Vagina (tissue), 2 donors: ENCODE measurements at regions not wholly inside any gene's neighbourhood (a gene's known extent, or its start where the extent isn't known, plus 50 kb on each side); places are given as distances from the start of the nearest gene placed in this dataset.

ENCODE experiments used
- DNase-seq, 2 donors: peaks; one replicate each; pipeline ENCODE4 v3.0.0-alpha.2; 2017; ENCODE audit errors: extremely low spot score in 2 of 2
- H3K27ac ChIP-seq: fragments of 200-600 bp; sonication (generic); one replicate; pipeline ENCODE4 v1.5.1; 2019
- H3K27me3 ChIP-seq: fragments of 200-600 bp; sonication (generic); one replicate; pipeline ENCODE4 v1.5.1; 2019
- H3K36me3 ChIP-seq, 2 donors: fragments of 200-600 bp; sonication (generic); one replicate each; pipeline ENCODE4 v1.5.1; 2017 to 2019
- H3K4me1 ChIP-seq: fragments of 200-600 bp; sonication (generic); one replicate; pipeline ENCODE4 v1.5.1; 2019
- H3K4me3 ChIP-seq, 2 donors: fragments of 200-600 bp; sonication (generic); 1 replicate in 1 of 2; 2 replicates in 1 of 2; pipeline ENCODE4 v1.5.1; 2016 to 2019
- H3K9me3 ChIP-seq: fragments of 200-600 bp; sonication (generic); one replicate; pipeline ENCODE4 v1.5.1; 2019
- POLR2A ChIP-seq, 2 donors: fragments of 450-650 bp; IDR thresholded peaks; one replicate each; pipeline ENCODE4 v1.6.1; 2017; ENCODE audit warnings: antibody characterized with exemption in 2 of 2, mild to moderate bottlenecking in 2 of 2, moderate library complexity in 2 of 2
- POLR2AphosphoS5 ChIP-seq, 2 donors: sonication (generic); formaldehyde crosslinking; IDR thresholded peaks; one replicate each; pipeline ENCODE4 v1.9.0; 2017; ENCODE audit warnings: antibody characterized with exemption in 2 of 2, mild to moderate bottlenecking in 2 of 2, low read depth in 1 of 2; ENCODE audit not compliant: insufficient read depth in 1 of 2
- intact Hi-C: fragments of 100-400 bp; cut with DNase I; formaldehyde crosslinking; loops from one replicate; pipeline ENCODE4 v1.15.1; 2023
- TF ChIP-seq, protein P1 (sequence below), 3 experiments: fragments of 450-650 bp in 2 of 3; fragments of 200-600 bp in 1 of 3; sonication (generic) in 1 of 3; IDR thresholded peaks; one replicate each; pipeline ENCODE4 v1.5.1; 2017 to 2019; ENCODE audit warnings: antibody characterized with exemption in 3 of 3, mild to moderate bottlenecking in 2 of 3, moderate library complexity in 2 of 3

DNA sequence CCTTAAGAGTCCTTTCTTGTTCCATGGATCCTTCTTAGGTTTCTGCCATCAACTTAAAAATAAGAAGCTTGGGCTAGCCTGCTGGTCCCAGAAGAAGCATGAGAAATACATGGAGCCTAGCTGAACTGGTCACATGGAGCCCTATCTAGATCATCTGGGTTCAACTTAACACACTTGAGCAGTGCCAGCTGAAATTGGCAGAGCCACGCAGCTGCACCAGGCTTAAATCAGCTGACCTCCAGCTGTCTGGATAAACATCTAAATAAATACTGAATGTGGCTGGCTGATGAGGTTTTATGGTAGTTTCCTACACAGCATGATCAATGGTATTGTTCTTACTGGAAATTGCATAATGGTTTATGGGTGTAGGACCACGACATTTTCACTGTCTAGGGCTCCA is 598.4 kb upstream of the FAM241A start:
- no peaks in the 10 kb centered on the region for H3K4me1 ChIP-seq

DNA sequence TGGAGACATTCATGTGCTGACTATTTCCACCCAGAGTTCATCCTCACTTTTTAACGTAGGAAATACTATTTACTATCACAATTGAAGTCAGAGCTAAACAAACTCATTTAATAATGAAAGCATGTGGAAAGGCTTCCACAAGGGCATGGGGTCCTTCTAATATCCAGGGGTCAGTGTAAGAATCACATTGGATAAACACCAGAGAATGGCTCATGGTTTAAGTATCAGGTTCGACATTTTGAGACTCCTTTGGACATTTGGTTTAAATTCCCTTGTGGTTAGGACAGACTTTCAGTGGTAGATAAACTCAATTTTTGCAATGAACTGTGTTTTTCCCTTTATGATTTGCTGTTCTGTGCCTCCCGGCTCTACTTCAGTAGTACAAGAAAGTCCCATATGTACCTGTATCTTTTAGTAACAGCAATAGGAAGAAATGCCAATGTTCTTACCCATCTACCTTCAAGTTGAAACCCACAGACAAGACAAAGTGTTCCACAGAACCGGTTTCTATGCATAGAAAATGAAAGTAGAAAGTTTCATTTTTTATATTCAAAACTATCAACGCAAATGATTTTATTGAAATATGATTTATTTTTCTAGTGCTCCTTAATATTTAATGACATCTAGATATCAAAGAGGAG is 589.0 kb upstream of the FAM241A start:
- Histone ChIP-seq H3K27me3 (no peaks in the 10 kb centered on the region), H3K27ac (no peak overlapping the region), H3K4me3 (no peak overlapping the region), H3K9me3 (no peaks in the 10 kb centered on the region), H3K36me3 (no peaks in the 10 kb centered on the region), H3K4me1 (no peaks in the 10 kb centered on the region)
- intact Hi-C loops, result no loop called here
- TF ChIP-seq, protein P1, sequence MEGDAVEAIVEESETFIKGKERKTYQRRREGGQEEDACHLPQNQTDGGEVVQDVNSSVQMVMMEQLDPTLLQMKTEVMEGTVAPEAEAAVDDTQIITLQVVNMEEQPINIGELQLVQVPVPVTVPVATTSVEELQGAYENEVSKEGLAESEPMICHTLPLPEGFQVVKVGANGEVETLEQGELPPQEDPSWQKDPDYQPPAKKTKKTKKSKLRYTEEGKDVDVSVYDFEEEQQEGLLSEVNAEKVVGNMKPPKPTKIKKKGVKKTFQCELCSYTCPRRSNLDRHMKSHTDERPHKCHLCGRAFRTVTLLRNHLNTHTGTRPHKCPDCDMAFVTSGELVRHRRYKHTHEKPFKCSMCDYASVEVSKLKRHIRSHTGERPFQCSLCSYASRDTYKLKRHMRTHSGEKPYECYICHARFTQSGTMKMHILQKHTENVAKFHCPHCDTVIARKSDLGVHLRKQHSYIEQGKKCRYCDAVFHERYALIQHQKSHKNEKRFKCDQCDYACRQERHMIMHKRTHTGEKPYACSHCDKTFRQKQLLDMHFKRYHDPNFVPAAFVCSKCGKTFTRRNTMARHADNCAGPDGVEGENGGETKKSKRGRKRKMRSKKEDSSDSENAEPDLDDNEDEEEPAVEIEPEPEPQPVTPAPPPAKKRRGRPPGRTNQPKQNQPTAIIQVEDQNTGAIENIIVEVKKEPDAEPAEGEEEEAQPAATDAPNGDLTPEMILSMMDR (IDR thresholded peaks at IDR 0.05), result no peak
- TF ChIP-seq POLR2AphosphoS5 (IDR thresholded peaks at IDR 0.05; ENCODE audit: insufficient read depth in 1 of 2, low read depth in 1 of 2) (no peak), POLR2A (IDR thresholded peaks at IDR 0.05) (no peak)
- DNase-seq, result no peak

More for the DNA sequence above, 598.4 kb upstream of the FAM241A start:
- Histone ChIP-seq H3K36me3 (no peaks in the 10 kb centered on the region), H3K27me3 (no peaks in the 10 kb centered on the region), H3K4me3 (no peak overlapping the region), H3K9me3 (no peaks in the 10 kb centered on the region), H3K27ac (no peak overlapping the region)
- no peak for DNase-seq
- intact Hi-C loops, result no loop called here
- TF ChIP-seq, protein P1 (IDR thresholded peaks at IDR 0.05), result no peak
- TF ChIP-seq POLR2A (IDR thresholded peaks at IDR 0.05) (no peak), POLR2AphosphoS5 (IDR thresholded peaks at IDR 0.05; ENCODE audit: insufficient read depth in 1 of 2, low read depth in 1 of 2) (no peak)

DNA sequence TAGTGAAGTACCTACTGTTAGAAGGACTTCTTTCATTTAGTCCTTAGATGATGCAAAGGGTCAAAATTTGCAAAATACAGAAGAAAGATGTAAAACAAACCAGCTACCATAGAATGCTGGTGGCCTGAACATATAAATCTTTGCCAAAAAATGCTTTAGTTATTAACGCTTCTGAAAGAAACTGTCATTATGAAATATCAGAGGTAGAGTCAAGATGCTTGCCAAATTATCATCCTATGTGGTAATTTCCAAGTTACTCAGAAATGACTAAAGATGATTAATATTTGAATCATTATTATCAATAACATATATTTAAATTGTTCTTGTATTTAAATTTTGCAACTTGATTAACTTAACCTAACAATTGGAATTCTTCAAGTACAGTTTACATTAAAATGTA is 588.4 kb upstream of the FAM241A start:
- DNase-seq, result no peak
- Histone ChIP-seq H3K36me3 (no peaks in the 10 kb centered on the region), H3K27me3 (no peaks in the 10 kb centered on the region), H3K27ac (no peak overlapping the region), H3K9me3 (no peaks in the 10 kb centered on the region), H3K4me1 (no peaks in the 10 kb centered on the region), H3K4me3 (no peak overlapping the region)
- intact Hi-C loops, result no loop called here
- TF ChIP-seq, protein P1 (IDR thresholded peaks at IDR 0.05), result no peak
- TF ChIP-seq POLR2AphosphoS5 (IDR thresholded peaks at IDR 0.05; ENCODE audit: insufficient read depth in 1 of 2, low read depth in 1 of 2) (no peak), POLR2A (IDR thresholded peaks at IDR 0.05) (no peak)

DNA sequence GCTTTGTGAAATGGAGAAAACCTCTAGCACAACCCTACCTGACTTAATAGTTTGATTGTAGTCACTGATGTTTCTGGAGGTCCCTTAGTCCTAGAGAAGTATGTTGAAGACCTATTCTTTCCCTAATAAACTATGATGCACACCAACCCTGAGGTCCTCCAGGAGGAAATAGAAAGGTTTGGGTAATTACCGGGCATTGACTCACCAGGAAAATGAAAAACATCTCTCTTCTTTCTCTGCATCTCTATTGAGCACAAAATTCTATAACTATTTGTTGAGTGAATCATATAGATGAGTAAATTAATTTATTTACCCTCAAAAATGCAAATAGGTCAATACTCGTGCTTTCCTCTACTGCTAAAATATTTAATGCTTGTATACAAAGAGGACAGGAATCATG is 582.4 kb upstream of the FAM241A start:
- Histone ChIP-seq H3K36me3 (no peaks in the 10 kb centered on the region), H3K9me3 (no peaks in the 10 kb centered on the region), H3K27me3 (no peaks in the 10 kb centered on the region), H3K4me3 (no peak overlapping the region), H3K27ac (no peak overlapping the region), H3K4me1 (no peaks in the 10 kb centered on the region)
- intact Hi-C loops, result no loop called here
- no peak for DNase-seq
- TF ChIP-seq POLR2A (IDR thresholded peaks at IDR 0.05) (no peak), POLR2AphosphoS5 (IDR thresholded peaks at IDR 0.05; ENCODE audit: insufficient read depth in 1 of 2, low read depth in 1 of 2) (no peak)
- TF ChIP-seq, protein P1 (IDR thresholded peaks at IDR 0.05), result no peak

DNA sequence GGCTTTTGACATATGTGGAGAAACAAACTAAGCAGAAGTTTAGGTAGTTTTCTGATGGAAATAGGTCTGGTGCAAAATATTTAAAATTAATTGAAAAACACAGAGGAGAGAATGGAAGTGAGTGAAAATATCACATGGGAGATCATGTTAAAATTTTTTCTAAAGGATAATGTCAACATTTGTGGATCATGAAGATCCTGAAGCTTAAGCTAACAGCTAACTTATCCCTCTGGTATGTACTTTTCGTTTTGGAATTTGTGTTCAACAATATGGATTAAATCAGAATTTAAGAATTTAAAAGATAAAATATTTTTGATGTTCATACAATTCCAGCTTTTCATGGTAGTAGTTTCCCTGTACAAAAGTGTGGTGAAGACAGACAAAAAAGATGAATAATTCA is 572.8 kb upstream of the FAM241A start:
- no peak overlapping the region for H3K27ac ChIP-seq

More for the DNA sequence above, 572.8 kb upstream of the FAM241A start:
- Histone ChIP-seq H3K9me3 (no peaks in the 10 kb centered on the region), H3K36me3 (no peaks in the 10 kb centered on the region), H3K4me1 (no peaks in the 10 kb centered on the region), H3K27me3 (no peaks in the 10 kb centered on the region), H3K4me3 (no peak overlapping the region)
- TF ChIP-seq POLR2A (IDR thresholded peaks at IDR 0.05), result no peak
- TF ChIP-seq, protein P1 (IDR thresholded peaks at IDR 0.05), result no peak
- no peak for DNase-seq
- intact Hi-C loops, result no loop called here
